ENCODE measurements at regions not wholly inside any gene's neighbourhood (a gene's known extent, or its start where the extent isn't known, plus 50 kb on each side); places are given as distances from the start of the nearest gene placed in this dataset.

- no peaks in the 10 kb centered on the region for H3K9me3 Mint-ChIP-seq
- no peaks in the 10 kb centered on the region for H3K4me1 Mint-ChIP-seq
- no peak overlapping the region for H3K4me3 Mint-ChIP-seq
- no peak for DNase-seq
- H3K27me3 Mint-ChIP-seq (ENCODE audit: low read depth in 3 of 3), result peaks cover 0 to 2% (median 1%) of the 10 kb centered on the region in 3 donors
- H3K36me3 Mint-ChIP-seq, result no peaks in the 10 kb centered on the region
- no peak overlapping the region for H3K27ac Mint-ChIP-seq
These were observed 568.7 kb downstream of the METTL4 start for GRCh38 chr18:2002604-2003003.

DNA sequence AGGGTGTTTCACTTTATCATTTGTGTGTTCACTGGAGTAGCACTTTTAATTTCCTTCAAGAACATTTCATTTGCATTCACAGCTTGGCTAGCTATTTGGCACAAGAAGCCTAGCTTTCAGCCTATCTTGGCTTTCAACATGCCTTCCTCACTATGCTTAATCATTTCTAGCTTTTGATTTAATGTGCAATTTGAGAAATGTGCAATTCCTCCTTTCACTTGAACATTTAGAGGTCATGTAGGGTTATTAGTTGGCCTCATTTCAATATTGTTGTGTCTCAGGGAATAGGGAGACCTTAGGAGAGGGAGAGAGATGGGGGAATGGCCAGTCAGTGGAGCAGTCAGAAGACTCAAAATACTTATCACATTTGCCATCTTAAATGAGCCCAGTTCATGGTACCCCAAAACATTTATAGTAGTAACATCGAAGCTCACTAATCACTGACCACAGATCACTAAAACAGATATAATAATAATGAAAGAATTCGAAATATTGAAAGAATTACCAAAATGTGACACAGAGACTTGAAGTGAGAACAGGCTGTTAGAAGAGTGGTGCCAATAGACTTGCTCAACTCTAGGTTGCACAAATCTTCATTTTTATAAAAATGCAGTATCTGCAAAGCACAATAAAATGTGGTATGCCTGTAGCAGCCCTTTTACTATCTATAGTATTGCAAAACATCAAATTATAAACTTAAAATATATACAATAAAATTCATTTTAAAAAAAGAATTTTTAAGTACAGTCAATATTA is 561.2 kb downstream of the METTL4 start:
- Mint-ChIP-seq H3K4me3 (no peak overlapping the region), H3K36me3 (no peaks in the 10 kb centered on the region), H3K27ac (no peak overlapping the region), H3K9me3 (peaks cover 0 to 5% (median 0%) of the 10 kb centered on the region in 6 donors), H3K4me1 (no peaks in the 10 kb centered on the region), H3K27me3 (ENCODE audit: low read depth in 3 of 3) (no peaks in the 10 kb centered on the region)
- DNase-seq, result no peak

GRCh38 chr18:2027016-2027415 is 544.3 kb downstream of the METTL4 start:
- H3K4me1 Mint-ChIP-seq, result no peaks in the 10 kb centered on the region
- H3K27me3 Mint-ChIP-seq (ENCODE audit: low read depth in 3 of 3), result peaks cover 2 to 4% (median 3%) of the 10 kb centered on the region in 3 donors
- peaks cover 0 to 2% (median 0%) of the 10 kb centered on the region in 6 donors for H3K9me3 Mint-ChIP-seq
- no peak overlapping the region for H3K27ac Mint-ChIP-seq
- H3K36me3 Mint-ChIP-seq, result no peaks in the 10 kb centered on the region
- H3K4me3 Mint-ChIP-seq, result no peak overlapping the region
- no peak for DNase-seq

GRCh38 chr18:2027756-2028155 is 543.5 kb downstream of the METTL4 start:
- H3K27ac Mint-ChIP-seq, result no peak overlapping the region

DNA sequence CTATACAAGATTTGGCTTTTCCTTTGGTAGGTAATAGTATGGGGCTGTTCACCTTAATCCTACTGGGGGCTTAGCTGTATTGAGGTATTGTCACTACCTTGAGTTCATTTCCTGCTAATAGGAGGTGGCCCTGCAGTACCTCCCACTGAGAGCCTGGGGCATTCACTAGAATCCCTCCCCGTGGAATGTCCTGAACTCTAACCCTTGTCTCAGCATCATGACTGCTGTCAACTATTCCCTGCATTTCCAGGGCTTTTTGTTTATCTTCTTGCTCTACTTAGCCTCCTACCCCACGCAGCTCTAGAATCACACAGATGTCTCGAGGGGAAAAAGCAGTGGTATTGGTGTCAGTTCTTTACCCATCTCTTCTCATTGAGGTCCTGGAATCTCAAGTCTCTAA is 542.3 kb downstream of the METTL4 start:
- no peak for DNase-seq
- Mint-ChIP-seq H3K4me1 (no peaks in the 10 kb centered on the region), H3K4me3 (no peak overlapping the region), H3K27me3 (ENCODE audit: low read depth in 3 of 3) (peaks cover 0 to 4% (median 0%) of the 10 kb centered on the region in 3 donors), H3K9me3 (peaks cover 0 to 2% (median 0%) of the 10 kb centered on the region in 6 donors), H3K27ac (no peak overlapping the region), H3K36me3 (no peaks in the 10 kb centered on the region)

More at GRCh38 chr18:2027756-2028155, 543.5 kb downstream of the METTL4 start:
- no peaks in the 10 kb centered on the region for H3K4me1 Mint-ChIP-seq
- no peaks in the 10 kb centered on the region for H3K36me3 Mint-ChIP-seq
- no peak overlapping the region for H3K4me3 Mint-ChIP-seq
- DNase-seq, result no peak
- peaks cover 0 to 2% (median 0%) of the 10 kb centered on the region in 6 donors for H3K9me3 Mint-ChIP-seq
- peaks cover 0 to 4% (median 3%) of the 10 kb centered on the region in 3 donors for H3K27me3 Mint-ChIP-seq (ENCODE audit: low read depth in 3 of 3)

DNA sequence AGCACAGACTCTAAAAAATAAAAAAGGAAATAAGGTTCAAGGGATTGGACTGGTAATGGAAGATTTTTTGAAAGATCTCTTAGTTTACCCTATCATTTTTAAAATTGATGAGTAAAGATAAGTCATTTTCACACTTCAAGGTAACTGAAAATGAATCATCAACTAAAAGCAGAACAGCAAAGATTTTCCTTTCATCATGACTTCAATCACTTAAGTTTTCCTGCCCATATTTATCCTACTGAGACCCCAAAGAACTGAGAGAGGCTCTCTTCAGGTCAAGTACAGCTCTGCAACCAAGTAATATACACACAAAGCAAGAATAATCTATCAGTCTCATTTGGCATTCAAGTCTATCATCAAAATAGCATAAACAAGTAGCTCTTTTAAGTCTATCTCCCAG is 540.7 kb downstream of the METTL4 start:
- peaks cover 0 to 2% (median 0%) of the 10 kb centered on the region in 6 donors for H3K9me3 Mint-ChIP-seq
- no peak overlapping the region for H3K4me3 Mint-ChIP-seq
- peaks cover 0 to 2% (median under 1%) of the 10 kb centered on the region in 3 donors for H3K27me3 Mint-ChIP-seq (ENCODE audit: low read depth in 3 of 3)
- H3K36me3 Mint-ChIP-seq, result no peaks in the 10 kb centered on the region
- no peaks in the 10 kb centered on the region for H3K4me1 Mint-ChIP-seq
- no peak overlapping the region for H3K27ac Mint-ChIP-seq
- no peak for DNase-seq

- Mint-ChIP-seq H3K27ac (no peak overlapping the region), H3K4me3 (no peak overlapping the region), H3K9me3 (peaks cover 0 to 3% (median 0%) of the 10 kb centered on the region in 6 donors), H3K27me3 (ENCODE audit: low read depth in 3 of 3) (peaks cover 0 to 2% (median 2%) of the 10 kb centered on the region in 3 donors), H3K36me3 (no peaks in the 10 kb centered on the region), H3K4me1 (no peaks in the 10 kb centered on the region)
- DNase-seq, result no peak
These were observed 539.3 kb downstream of the METTL4 start for GRCh38 chr18:2032036-2032435.

DNA sequence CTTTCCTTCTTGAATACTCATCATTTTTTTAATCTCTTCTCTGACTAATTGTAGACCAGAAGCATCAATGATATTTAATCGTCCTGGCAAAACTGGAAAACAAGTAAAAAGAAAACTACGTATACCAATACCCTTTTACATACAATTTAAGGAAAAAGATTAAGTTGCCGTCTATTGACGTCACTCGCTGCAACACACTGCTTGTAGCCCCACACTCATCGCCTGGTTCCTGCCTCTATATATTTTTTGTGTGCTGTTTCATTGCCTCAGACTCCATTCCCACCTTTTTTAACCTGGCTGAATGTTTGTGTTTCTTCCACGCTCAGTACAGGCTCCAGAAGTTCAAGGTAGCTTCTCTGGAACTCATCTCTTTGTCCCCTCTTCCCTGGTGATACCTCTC is 536.2 kb downstream of the METTL4 start:
- no peaks in the 10 kb centered on the region for H3K4me1 Mint-ChIP-seq
- no peak overlapping the region for H3K4me3 Mint-ChIP-seq
- no peak for DNase-seq
- H3K27me3 Mint-ChIP-seq (ENCODE audit: low read depth in 3 of 3), result peaks cover 0 to 4% (median 2%) of the 10 kb centered on the region in 3 donors
- no peaks in the 10 kb centered on the region for H3K36me3 Mint-ChIP-seq
- H3K27ac Mint-ChIP-seq, result no peak overlapping the region
- H3K9me3 Mint-ChIP-seq, result peaks cover 0 to 7% (median 1%) of the 10 kb centered on the region in 6 donors

GRCh38 chr18:2036086-2036485 is 535.2 kb downstream of the METTL4 start:
- H3K4me3 Mint-ChIP-seq, result no peak overlapping the region
- peaks cover 0 to 7% (median 2%) of the 10 kb centered on the region in 6 donors for H3K9me3 Mint-ChIP-seq
- no peak for DNase-seq
- no peaks in the 10 kb centered on the region for H3K36me3 Mint-ChIP-seq
- peaks cover 0 to 4% (median 2%) of the 10 kb centered on the region in 3 donors for H3K27me3 Mint-ChIP-seq (ENCODE audit: low read depth in 3 of 3)
- H3K27ac Mint-ChIP-seq, result no peak overlapping the region
- H3K4me1 Mint-ChIP-seq, result no peaks in the 10 kb centered on the region

GRCh38 chr18:2040279-2040678 is 531.0 kb downstream of the METTL4 start:
- H3K4me1 Mint-ChIP-seq, result no peaks in the 10 kb centered on the region
- no peaks in the 10 kb centered on the region for H3K36me3 Mint-ChIP-seq
- H3K27me3 Mint-ChIP-seq (ENCODE audit: low read depth in 3 of 3), result peaks cover 0 to 4% (median 2%) of the 10 kb centered on the region in 3 donors
- H3K27ac Mint-ChIP-seq, result no peak overlapping the region
- no peak overlapping the region for H3K4me3 Mint-ChIP-seq
- peaks cover 0 to 10% (median under 1%) of the 10 kb centered on the region in 6 donors for H3K9me3 Mint-ChIP-seq
- no peak for DNase-seq

- Mint-ChIP-seq H3K4me1 (peaks cover 4 to 13% of the 10 kb centered on the region in 2 donors), H3K4me3 (no peak overlapping the region), H3K27me3 (ENCODE audit: low read depth in 3 of 3) (peaks cover 0 to 3% (median 2%) of the 10 kb centered on the region in 3 donors), H3K27ac (no peak overlapping the region), H3K9me3 (peaks cover 0 to 4% (median 0%) of the 10 kb centered on the region in 6 donors), H3K36me3 (no peaks in the 10 kb centered on the region)
- DNase-seq, result peak in 1 of 3 donors; percentile 1
These were observed 521.3 kb downstream of the METTL4 start for GRCh38 chr18:2049986-2050385.

DNA sequence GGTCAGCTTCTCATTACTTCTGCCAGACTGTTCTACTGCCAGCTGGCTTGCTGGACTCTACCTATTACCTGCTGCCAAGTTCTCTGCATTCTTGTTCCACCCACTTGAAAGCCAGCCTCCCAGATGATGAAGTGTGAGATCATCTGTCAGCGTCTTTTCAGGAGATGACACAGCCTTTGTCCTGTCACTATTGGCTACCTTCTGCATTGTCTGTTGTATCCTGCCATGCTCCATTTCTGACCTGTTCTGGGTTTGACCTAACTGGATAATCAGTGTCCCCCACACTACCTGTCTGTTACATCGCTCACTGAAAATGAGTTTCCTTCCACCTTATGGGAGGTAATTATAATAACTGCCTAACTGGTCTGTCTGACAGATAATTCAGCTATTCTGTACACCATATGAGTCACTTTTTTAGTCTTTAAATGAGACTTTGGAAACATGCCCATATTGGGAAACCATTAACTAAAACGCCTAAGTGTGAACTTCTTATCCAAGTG is 520.6 kb downstream of the METTL4 start:
- H3K36me3 Mint-ChIP-seq, result no peaks in the 10 kb centered on the region
- H3K4me3 Mint-ChIP-seq, result no peak overlapping the region
- peaks cover 4 to 13% of the 10 kb centered on the region in 2 donors for H3K4me1 Mint-ChIP-seq
- no peak overlapping the region for H3K27ac Mint-ChIP-seq
- DNase-seq, result no peak
- peaks cover 0 to 3% (median 2%) of the 10 kb centered on the region in 3 donors for H3K27me3 Mint-ChIP-seq (ENCODE audit: low read depth in 3 of 3)
- H3K9me3 Mint-ChIP-seq, result peaks cover 0 to 4% (median 0%) of the 10 kb centered on the region in 6 donors

- Mint-ChIP-seq H3K27me3 (ENCODE audit: low read depth in 3 of 3) (peaks cover 0 to 5% (median 3%) of the 10 kb centered on the region in 3 donors), H3K4me3 (no peak overlapping the region), H3K4me1 (peaks cover 4 to 13% of the 10 kb centered on the region in 2 donors), H3K27ac (no peak overlapping the region), H3K36me3 (no peaks in the 10 kb centered on the region), H3K9me3 (peaks cover 0 to 3% (median 0%) of the 10 kb centered on the region in 6 donors)
- DNase-seq, result no peak
These were observed 517.7 kb downstream of the METTL4 start for GRCh38 chr18:2053490-2054089.

DNA sequence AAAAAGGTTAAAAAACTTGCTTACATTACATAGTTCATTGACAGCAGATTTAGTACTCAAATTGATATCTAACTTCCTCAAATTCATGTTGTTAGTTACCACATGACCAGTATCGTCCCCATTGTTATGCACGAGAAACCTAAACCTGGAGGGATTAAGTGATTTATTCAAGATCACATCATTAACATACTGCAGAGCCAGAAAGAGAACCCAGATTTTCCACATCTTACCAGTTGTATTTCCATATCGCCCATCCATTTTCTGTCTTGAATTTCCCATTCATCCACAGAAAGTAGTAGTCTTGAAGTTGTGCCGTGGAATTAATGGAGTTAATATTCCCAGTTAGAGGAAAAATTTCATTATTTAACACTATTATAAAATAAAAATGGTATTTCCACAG is 512.0 kb downstream of the METTL4 start:
- H3K27me3 Mint-ChIP-seq (ENCODE audit: low read depth in 3 of 3), result peaks cover 3 to 13% (median 4%) of the 10 kb centered on the region in 3 donors
- no peak for DNase-seq
- H3K4me1 Mint-ChIP-seq, result no peaks in the 10 kb centered on the region
- H3K9me3 Mint-ChIP-seq, result peaks cover 0 to 17% (median 5%) of the 10 kb centered on the region in 6 donors
- no peak overlapping the region for H3K4me3 Mint-ChIP-seq
- H3K36me3 Mint-ChIP-seq, result no peaks in the 10 kb centered on the region
- no peak overlapping the region for H3K27ac Mint-ChIP-seq

Measured in immature natural killer cell (primary cell).